HCT116 (cell line): ENCODE measurements at regions not wholly inside any gene's neighbourhood (a gene's known extent, or its start where the extent isn't known, plus 50 kb on each side); places are given as distances from the start of the nearest gene placed in this dataset.

Experiments used
- EZH2 ChIP-seq: fragments of 200-600 bp; sonication (generic); IDR thresholded peaks from 2 replicates; pipeline ENCODE4 v1.6.1; 2017; ENCODE audit warnings: antibody characterized with exemption, mixed run types
- EZH2phosphoT487 ChIP-seq: fragments of 200-600 bp; IDR thresholded peaks from 2 replicates; pipeline ENCODE4 v1.6.1; 2018; ENCODE audit warnings: antibody characterized with exemption, borderline replicate concordance
- JUND ChIP-seq: IDR thresholded peaks from 2 replicates; pipeline ENCODE4 v1.6.1; 2012
- POLR2A ChIP-seq: IDR thresholded peaks from 2 replicates; pipeline ENCODE4 v1.7.0; 2011; ENCODE audit warnings: borderline replicate concordance; ENCODE audit not compliant: insufficient read depth, insufficient read length; ENCODE audit errors: extremely low read depth
- POLR2AphosphoS5 ChIP-seq: IDR thresholded peaks from 2 replicates; pipeline ENCODE4 v1.6.1; 2011; ENCODE audit warnings: mild to moderate bottlenecking, low read depth, low read length, moderate library complexity
- SP1 ChIP-seq: IDR thresholded peaks from 2 replicates; pipeline ENCODE4 v1.6.1; 2012; ENCODE audit warnings: low read depth
- TCF7L2 ChIP-seq: IDR thresholded peaks from 2 replicates; pipeline ENCODE4 v1.7.0; 2011; ENCODE audit warnings: borderline replicate concordance, inconsistent platforms; ENCODE audit not compliant: insufficient read depth, insufficient read length; ENCODE audit errors: extremely low read depth
- YY1 ChIP-seq: IDR thresholded peaks from 2 replicates; pipeline ENCODE4 v1.6.1; 2011; ENCODE audit warnings: low read length, low read depth, moderate library complexity, mild to moderate bottlenecking; ENCODE audit not compliant: insufficient replicate concordance; ENCODE audit errors: extremely low read depth
- ZFX ChIP-seq: fragments of 450-650 bp; IDR thresholded peaks from 2 replicates; pipeline ENCODE4 v1.6.1; 2017
- ZNF274 ChIP-seq: fragments of 200-500 bp; sonication (Bioruptor generic); IDR thresholded peaks from 2 replicates; pipeline ENCODE4 v1.6.1; 2014; ENCODE audit warnings: mild to moderate bottlenecking, low read depth, low read length, inconsistent platforms
- TF ChIP-seq, protein P1 (sequence below): IDR thresholded peaks from 2 replicates; pipeline ENCODE4 v1.6.1; 2012; ENCODE audit warnings: low read depth
- TF ChIP-seq, protein P2 (sequence below), 3 experiments: fragments of 200-600 bp in 1 of 3; sonication (generic) in 1 of 3; IDR thresholded peaks in 2 of 3; conservative IDR thresholded peaks in 1 of 3; 2 replicates each; pipeline ENCODE4 v1.5.1; 2012 to 2017; ENCODE audit warnings: low read depth in 2 of 3, low read length in 2 of 3, antibody characterized with exemption in 1 of 3, borderline replicate concordance in 1 of 3, control low read depth in 1 of 3, mild to moderate bottlenecking in 1 of 3, mixed read lengths in 1 of 3, mixed run types in 1 of 3, moderate library complexity in 1 of 3; ENCODE audit not compliant: insufficient read depth in 1 of 3
- TF ChIP-seq, protein P3 (sequence below): IDR thresholded peaks from 2 replicates; pipeline ENCODE4 v1.6.1; 2011; ENCODE audit warnings: mild to moderate bottlenecking, low read length, moderate library complexity; ENCODE audit not compliant: insufficient replicate concordance; ENCODE audit errors: extremely low read depth

DNA sequence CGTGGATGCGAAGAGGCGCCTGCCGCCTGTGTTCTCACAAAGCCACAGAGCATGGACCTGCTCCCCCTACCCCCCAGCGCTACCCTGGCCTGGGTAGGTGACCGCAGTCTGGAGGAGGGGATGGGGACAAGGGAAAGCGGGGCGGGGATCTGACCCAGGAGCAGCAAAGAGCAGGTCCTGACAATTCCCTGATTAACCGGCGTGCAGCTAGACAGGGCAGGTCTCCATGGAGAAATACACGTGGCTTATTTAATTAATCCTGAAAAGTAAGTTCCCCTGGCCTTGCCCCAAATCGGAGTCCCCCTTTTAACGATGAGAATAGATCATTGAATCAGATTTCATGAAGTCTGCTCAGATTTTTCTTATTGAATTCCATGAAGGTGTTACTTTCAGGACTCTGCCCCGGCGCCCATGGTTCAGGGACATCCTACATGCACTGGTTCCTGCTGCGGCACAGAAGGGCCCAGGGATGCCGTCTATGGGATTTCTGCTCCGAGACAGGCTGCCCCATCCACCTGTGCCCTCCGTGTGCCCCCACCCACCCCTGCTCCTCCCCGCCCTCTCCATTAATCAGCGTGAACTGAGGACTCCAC, 251.0 kb upstream of the SFSWAP start:
- TF ChIP-seq, protein P1, sequence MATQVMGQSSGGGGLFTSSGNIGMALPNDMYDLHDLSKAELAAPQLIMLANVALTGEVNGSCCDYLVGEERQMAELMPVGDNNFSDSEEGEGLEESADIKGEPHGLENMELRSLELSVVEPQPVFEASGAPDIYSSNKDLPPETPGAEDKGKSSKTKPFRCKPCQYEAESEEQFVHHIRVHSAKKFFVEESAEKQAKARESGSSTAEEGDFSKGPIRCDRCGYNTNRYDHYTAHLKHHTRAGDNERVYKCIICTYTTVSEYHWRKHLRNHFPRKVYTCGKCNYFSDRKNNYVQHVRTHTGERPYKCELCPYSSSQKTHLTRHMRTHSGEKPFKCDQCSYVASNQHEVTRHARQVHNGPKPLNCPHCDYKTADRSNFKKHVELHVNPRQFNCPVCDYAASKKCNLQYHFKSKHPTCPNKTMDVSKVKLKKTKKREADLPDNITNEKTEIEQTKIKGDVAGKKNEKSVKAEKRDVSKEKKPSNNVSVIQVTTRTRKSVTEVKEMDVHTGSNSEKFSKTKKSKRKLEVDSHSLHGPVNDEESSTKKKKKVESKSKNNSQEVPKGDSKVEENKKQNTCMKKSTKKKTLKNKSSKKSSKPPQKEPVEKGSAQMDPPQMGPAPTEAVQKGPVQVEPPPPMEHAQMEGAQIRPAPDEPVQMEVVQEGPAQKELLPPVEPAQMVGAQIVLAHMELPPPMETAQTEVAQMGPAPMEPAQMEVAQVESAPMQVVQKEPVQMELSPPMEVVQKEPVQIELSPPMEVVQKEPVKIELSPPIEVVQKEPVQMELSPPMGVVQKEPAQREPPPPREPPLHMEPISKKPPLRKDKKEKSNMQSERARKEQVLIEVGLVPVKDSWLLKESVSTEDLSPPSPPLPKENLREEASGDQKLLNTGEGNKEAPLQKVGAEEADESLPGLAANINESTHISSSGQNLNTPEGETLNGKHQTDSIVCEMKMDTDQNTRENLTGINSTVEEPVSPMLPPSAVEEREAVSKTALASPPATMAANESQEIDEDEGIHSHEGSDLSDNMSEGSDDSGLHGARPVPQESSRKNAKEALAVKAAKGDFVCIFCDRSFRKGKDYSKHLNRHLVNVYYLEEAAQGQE: no peak
- TF ChIP-seq POLR2AphosphoS5 (no peak), SP1 (no peak), EZH2phosphoT487 (no peak), JUND (no peak), ZNF274 (no peak), POLR2A (no peak), EZH2 (no peak), ZFX (no peak), YY1 (no peak), TCF7L2 (no peak)
- TF ChIP-seq, protein P2, sequence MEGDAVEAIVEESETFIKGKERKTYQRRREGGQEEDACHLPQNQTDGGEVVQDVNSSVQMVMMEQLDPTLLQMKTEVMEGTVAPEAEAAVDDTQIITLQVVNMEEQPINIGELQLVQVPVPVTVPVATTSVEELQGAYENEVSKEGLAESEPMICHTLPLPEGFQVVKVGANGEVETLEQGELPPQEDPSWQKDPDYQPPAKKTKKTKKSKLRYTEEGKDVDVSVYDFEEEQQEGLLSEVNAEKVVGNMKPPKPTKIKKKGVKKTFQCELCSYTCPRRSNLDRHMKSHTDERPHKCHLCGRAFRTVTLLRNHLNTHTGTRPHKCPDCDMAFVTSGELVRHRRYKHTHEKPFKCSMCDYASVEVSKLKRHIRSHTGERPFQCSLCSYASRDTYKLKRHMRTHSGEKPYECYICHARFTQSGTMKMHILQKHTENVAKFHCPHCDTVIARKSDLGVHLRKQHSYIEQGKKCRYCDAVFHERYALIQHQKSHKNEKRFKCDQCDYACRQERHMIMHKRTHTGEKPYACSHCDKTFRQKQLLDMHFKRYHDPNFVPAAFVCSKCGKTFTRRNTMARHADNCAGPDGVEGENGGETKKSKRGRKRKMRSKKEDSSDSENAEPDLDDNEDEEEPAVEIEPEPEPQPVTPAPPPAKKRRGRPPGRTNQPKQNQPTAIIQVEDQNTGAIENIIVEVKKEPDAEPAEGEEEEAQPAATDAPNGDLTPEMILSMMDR (IDR thresholded peaks at IDR 0.05 in 2 of 3, conservative IDR thresholded peaks at IDR 0.05 in 1 of 3; ENCODE audit: borderline replicate concordance in 1 of 3, insufficient read depth in 1 of 3, low read depth in 2 of 3, low read length in 2 of 3): no peak
- TF ChIP-seq, protein P3, sequence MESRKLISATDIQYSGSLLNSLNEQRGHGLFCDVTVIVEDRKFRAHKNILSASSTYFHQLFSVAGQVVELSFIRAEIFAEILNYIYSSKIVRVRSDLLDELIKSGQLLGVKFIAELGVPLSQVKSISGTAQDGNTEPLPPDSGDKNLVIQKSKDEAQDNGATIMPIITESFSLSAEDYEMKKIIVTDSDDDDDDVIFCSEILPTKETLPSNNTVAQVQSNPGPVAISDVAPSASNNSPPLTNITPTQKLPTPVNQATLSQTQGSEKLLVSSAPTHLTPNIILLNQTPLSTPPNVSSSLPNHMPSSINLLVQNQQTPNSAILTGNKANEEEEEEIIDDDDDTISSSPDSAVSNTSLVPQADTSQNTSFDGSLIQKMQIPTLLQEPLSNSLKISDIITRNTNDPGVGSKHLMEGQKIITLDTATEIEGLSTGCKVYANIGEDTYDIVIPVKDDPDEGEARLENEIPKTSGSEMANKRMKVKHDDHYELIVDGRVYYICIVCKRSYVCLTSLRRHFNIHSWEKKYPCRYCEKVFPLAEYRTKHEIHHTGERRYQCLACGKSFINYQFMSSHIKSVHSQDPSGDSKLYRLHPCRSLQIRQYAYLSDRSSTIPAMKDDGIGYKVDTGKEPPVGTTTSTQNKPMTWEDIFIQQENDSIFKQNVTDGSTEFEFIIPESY: no peak
